H1 (cell line): ENCODE measurements at regions not wholly inside any gene's neighbourhood (a gene's known extent, or its start where the extent isn't known, plus 50 kb on each side); places are given as distances from the start of the nearest gene placed in this dataset.

Experiments
- CTCF ChIA-PET: fragments of 300-600 bp; sonication (Branson Sonifier 250); formaldehyde crosslinking; loops from one replicate; lab custom pipeline; 2021; ENCODE audit not compliant: partially characterized antibody; lab: Charles Lee
- POLR2A ChIA-PET: fragments of 300-600 bp; sonication (Branson Sonifier 250); formaldehyde crosslinking; loops from one replicate; lab custom pipeline; 2021; ENCODE audit warnings: inconsistent platforms; ENCODE audit not compliant: partially characterized antibody; lab: Charles Lee
- DNase-seq, 2 experiments: peaks; one replicate each; pipeline versions ENCODE4 v3.0.0 to v3.0.0-alpha.2; 2010 to 2022; ENCODE audit warnings: low spot score in 2 of 2, low read depth in 1 of 2, mixed read lengths in 1 of 2
- FAIRE-seq: peaks from 2 replicates; lab custom pipeline; 2011; peaks lifted over from hg19 to GRCh38; lab: Jason Lieb, UNC
- H2AFZ ChIP-seq: 2 replicates; pipeline ENCODE4 v1.8.1; 2012; ENCODE audit warnings: low read length, inconsistent platforms
- H2AK5ac ChIP-seq: 2 replicates; pipeline ENCODE4 v1.6.1; 2013; ENCODE audit warnings: low read depth, low read length
- H2BK120ac ChIP-seq: replicated peaks from 2 replicates; pipeline ENCODE3; 2013; ENCODE audit warnings: low read depth, low read length, inconsistent platforms
- H2BK12ac ChIP-seq: 2 replicates; pipeline ENCODE4 v1.6.1; 2013; ENCODE audit warnings: low read depth, low read length
- H2BK15ac ChIP-seq: 2 replicates; pipeline ENCODE4 v1.6.1; 2013; ENCODE audit warnings: low read length
- H2BK20ac ChIP-seq: 2 replicates; pipeline ENCODE4 v1.6.1; 2013; ENCODE audit warnings: low read length
- H2BK5ac ChIP-seq: 2 replicates; pipeline ENCODE4 v1.6.1; 2013; ENCODE audit warnings: low read depth, low read length
- H3K14ac ChIP-seq: 2 replicates; pipeline ENCODE4 v1.6.1; 2013; ENCODE audit warnings: inconsistent platforms; ENCODE audit not compliant: insufficient read length
- H3K18ac ChIP-seq: 2 replicates; pipeline ENCODE4 v1.6.1; 2013; ENCODE audit warnings: low read length; ENCODE audit errors: extremely low read depth
- H3K23ac ChIP-seq: 2 replicates; pipeline ENCODE4 v1.6.1; 2013; ENCODE audit warnings: inconsistent platforms; ENCODE audit not compliant: insufficient read length
- H3K23me2 ChIP-seq: 2 replicates; pipeline ENCODE4 v1.6.1; 2013; ENCODE audit warnings: low read depth, low read length
- H3K27ac ChIP-seq: 2 replicates; pipeline ENCODE4 v1.6.1; 2011; ENCODE audit warnings: low read depth, low read length, inconsistent platforms
- H3K27me3 ChIP-seq, 4 experiments: replicated peaks in 1 of 4; 1 replicate in 1 of 4; 2 replicates in 3 of 4; pipeline versions ENCODE4 v1.6.1 to v1.8.1; 2011 to 2013; ENCODE audit warnings: low read length in 3 of 4, mild to moderate bottlenecking in 3 of 4, inconsistent platforms in 2 of 4, mixed read lengths in 2 of 4, moderate library complexity in 1 of 4; ENCODE audit not compliant: control insufficient read depth in 3 of 4, insufficient read depth in 3 of 4; ENCODE audit errors: extremely low read depth in 1 of 4
- H3K36me3 ChIP-seq, 4 experiments: 2 replicates each; pipeline versions ENCODE4 v1.6.1 to v1.8.1; 2011 to 2013; ENCODE audit warnings: mild to moderate bottlenecking in 4 of 4, low read length in 3 of 4, moderate library complexity in 2 of 4, control low read depth in 1 of 4, inconsistent platforms in 1 of 4; ENCODE audit not compliant: insufficient read depth in 4 of 4, control insufficient read depth in 2 of 4
- H3K4ac ChIP-seq: replicated peaks from 2 replicates; pipeline ENCODE3; 2013; ENCODE audit warnings: low read length, low read depth, mixed read lengths, inconsistent platforms; ENCODE audit not compliant: insufficient read length
- H3K4me1 ChIP-seq, 4 experiments: replicated peaks in 1 of 4; 1 replicate in 1 of 4; 2 replicates in 3 of 4; pipeline versions ENCODE4 v1.6.1 to v1.8.1; 2011 to 2013; ENCODE audit warnings: low read length in 3 of 4, inconsistent platforms in 2 of 4, mixed read lengths in 1 of 4; ENCODE audit not compliant: insufficient read depth in 4 of 4, control insufficient read depth in 3 of 4
- H3K4me2 ChIP-seq, 2 experiments: 2 replicates each; pipeline versions ENCODE4 v1.6.1 to v1.8.1; 2011 to 2013; ENCODE audit warnings: low read depth in 2 of 2, low read length in 2 of 2, control low read depth in 1 of 2, inconsistent platforms in 1 of 2, mild to moderate bottlenecking in 1 of 2; ENCODE audit not compliant: insufficient read depth in 1 of 2
- H3K4me3 ChIP-seq, 4 experiments: fragments of 200-600, 300-600 bp in 1 of 4; sonication (generic), shearing (Covaris generic), sonication (Bioruptor Twin) in 1 of 4; 2 replicates each; pipeline versions ENCODE4 v1.5.1 to v1.8.1; 2011 to 2016; ENCODE audit warnings: low read length in 4 of 4, low read depth in 3 of 4, control low read depth in 2 of 4, inconsistent platforms in 2 of 4, mild to moderate bottlenecking in 2 of 4, mixed read lengths in 1 of 4, moderate library complexity in 1 of 4; ENCODE audit not compliant: insufficient read depth in 2 of 4; ENCODE audit errors: extremely low read depth in 1 of 4
- H3K56ac ChIP-seq: replicated peaks from 2 replicates; pipeline ENCODE3; 2013; ENCODE audit warnings: low read depth, mild to moderate bottlenecking, mixed read lengths, low read length, inconsistent platforms; ENCODE audit not compliant: insufficient read length
- H3K79me1 ChIP-seq: 2 replicates; pipeline ENCODE4 v1.6.1; 2013; ENCODE audit warnings: low read depth, low read length, control low read depth
- H3K79me2 ChIP-seq, 2 experiments: 2 replicates each; pipeline versions ENCODE4 v1.6.1 to v1.8.1; 2012 to 2013; ENCODE audit warnings: low read length in 2 of 2, mild to moderate bottlenecking in 2 of 2, inconsistent platforms in 1 of 2; ENCODE audit not compliant: insufficient read depth in 2 of 2, control insufficient read depth in 1 of 2
- H3K9ac ChIP-seq, 4 experiments: replicated peaks in 1 of 4; 1 replicate in 1 of 4; 2 replicates in 3 of 4; pipeline versions ENCODE4 v1.6.1 to v1.8.1; 2011 to 2013; ENCODE audit warnings: low read depth in 3 of 4, low read length in 3 of 4, control low read depth in 2 of 4, mild to moderate bottlenecking in 2 of 4, moderate library complexity in 2 of 4, inconsistent platforms in 1 of 4; ENCODE audit errors: extremely low read depth in 1 of 4
- H3K9me3 ChIP-seq, 2 experiments: 2 replicates each; pipeline versions ENCODE4 v1.6.1 to v1.8.1; 2012 to 2013; ENCODE audit warnings: mild to moderate bottlenecking in 2 of 2, moderate library complexity in 2 of 2, control low read depth in 1 of 2, inconsistent platforms in 1 of 2, low read depth in 1 of 2, low read length in 1 of 2, mixed read lengths in 1 of 2; ENCODE audit not compliant: insufficient read depth in 2 of 2
- H4K20me1 ChIP-seq, 2 experiments: replicated peaks in 1 of 2; 2 replicates each; pipeline versions ENCODE3 to v1.8.1; 2011 to 2013; ENCODE audit warnings: inconsistent platforms in 2 of 2, low read length in 2 of 2, mild to moderate bottlenecking in 1 of 2; ENCODE audit not compliant: insufficient read depth in 2 of 2, control insufficient read depth in 1 of 2
- H4K5ac ChIP-seq: 2 replicates; pipeline ENCODE4 v1.6.1; 2013; ENCODE audit warnings: low read length, low read depth, mixed read lengths, inconsistent platforms; ENCODE audit not compliant: insufficient read length
- H4K8ac ChIP-seq: 2 replicates; pipeline ENCODE4 v1.8.0; 2013; ENCODE audit warnings: mild to moderate bottlenecking, moderate library complexity, low read length, inconsistent platforms; ENCODE audit not compliant: insufficient read depth; ENCODE audit errors: extremely low read depth
- H4K91ac ChIP-seq: replicated peaks from 2 replicates; pipeline ENCODE3; 2013; ENCODE audit warnings: low read length, mixed read lengths, inconsistent platforms; ENCODE audit not compliant: insufficient read length
- ASH2L ChIP-seq: fragments of 200-600, 300-600 bp; sonication (generic); IDR thresholded peaks from one replicate; pipeline ENCODE4 v1.7.1; 2017; ENCODE audit warnings: low read length
- CEBPB ChIP-seq: IDR thresholded peaks from 2 replicates; pipeline ENCODE4 v1.6.1; 2012; ENCODE audit warnings: low read depth, low read length
- CHD2 ChIP-seq: IDR thresholded peaks from 2 replicates; pipeline ENCODE4 v1.6.1; 2012; ENCODE audit warnings: low read length, improper control_type of control experiment
- EP300 ChIP-seq, 2 experiments: IDR thresholded peaks; 1 replicate in 1 of 2; 2 replicates in 1 of 2; pipeline ENCODE4 v1.6.1; 2011 to 2012; ENCODE audit warnings: low read depth in 2 of 2, low read length in 2 of 2, mild to moderate bottlenecking in 2 of 2, borderline replicate concordance in 1 of 2, inconsistent platforms in 1 of 2, moderate library complexity in 1 of 2
- HDAC6 ChIP-seq: IDR thresholded peaks from one replicate; pipeline ENCODE4 v1.7.1; 2012; ENCODE audit warnings: low read depth, mild to moderate bottlenecking, inconsistent platforms, low read length, moderate library complexity
- KDM5A ChIP-seq: fragments of 200-600 bp; IDR thresholded peaks from 2 replicates; pipeline ENCODE4 v1.7.1; 2012; ENCODE audit warnings: mild to moderate bottlenecking, low read length, inconsistent platforms, mixed read lengths
- MAFK ChIP-seq: IDR thresholded peaks from 2 replicates; pipeline ENCODE4 v1.6.1; 2012; ENCODE audit warnings: low read depth, mild to moderate bottlenecking, improper control_type of control experiment, low read length
- POLR2A ChIP-seq, 2 experiments: IDR thresholded peaks; 1 replicate in 1 of 2; 2 replicates in 1 of 2; pipeline ENCODE4 v1.6.1; 2011; ENCODE audit warnings: low read depth in 2 of 2, low read length in 2 of 2, mild to moderate bottlenecking in 2 of 2; ENCODE audit errors: control extremely low read depth in 1 of 2
- RBBP5 ChIP-seq: IDR thresholded peaks from 2 replicates; pipeline ENCODE4 v1.7.1; 2012; ENCODE audit warnings: low read depth, mild to moderate bottlenecking, inconsistent platforms, low read length, moderate library complexity, borderline replicate concordance
- RFX5 ChIP-seq: IDR thresholded peaks from 2 replicates; pipeline ENCODE4 v1.6.1; 2011; ENCODE audit warnings: low read depth, low read length, improper control_type of control experiment, borderline replicate concordance
- SAP30 ChIP-seq: fragments of 300-600 bp; sonication (generic); IDR thresholded peaks from 2 replicates; pipeline ENCODE4 v1.7.1; 2012; ENCODE audit warnings: low read length, moderate library complexity, mild to moderate bottlenecking, inconsistent platforms; ENCODE audit not compliant: insufficient read depth, insufficient replicate concordance
- SP4 ChIP-seq: IDR thresholded peaks from 2 replicates; pipeline ENCODE4 v1.6.1; 2012; ENCODE audit warnings: low read length, inconsistent platforms
- SRF ChIP-seq: IDR thresholded peaks from 2 replicates; pipeline ENCODE4 v1.6.1; 2011; ENCODE audit warnings: mild to moderate bottlenecking, low read depth, low read length, moderate library complexity
- TAF1 ChIP-seq: IDR thresholded peaks from 2 replicates; pipeline ENCODE4 v1.6.1; 2011; ENCODE audit warnings: mild to moderate bottlenecking, low read depth, low read length
- TCF12 ChIP-seq: IDR thresholded peaks from 2 replicates; pipeline ENCODE4 v1.6.1; 2011; ENCODE audit warnings: low read depth, mild to moderate bottlenecking, low read length
- WGBS, 2 experiments: shearing (Covaris generic) in 1 of 2; methylation state at CpG; one replicate each; pipeline versions ENCODE4 v1.1.6 to v1.1.7; 2013 to 2015; ENCODE audit warnings: low lambda C conversion rate in 2 of 2, mixed read lengths in 2 of 2, inconsistent platforms in 1 of 2, low coverage in 1 of 2, missing lambda C conversion rate in 1 of 2; ENCODE audit not compliant: insufficient replicate concordance in 2 of 2, insufficient coverage in 1 of 2, insufficient read length in 1 of 2; ENCODE audit errors: extremely low coverage in 1 of 2, missing lambda C conversion rate in 1 of 2; 5-methylcytosine and 5-hydroxymethylcytosine counted together

DNA sequence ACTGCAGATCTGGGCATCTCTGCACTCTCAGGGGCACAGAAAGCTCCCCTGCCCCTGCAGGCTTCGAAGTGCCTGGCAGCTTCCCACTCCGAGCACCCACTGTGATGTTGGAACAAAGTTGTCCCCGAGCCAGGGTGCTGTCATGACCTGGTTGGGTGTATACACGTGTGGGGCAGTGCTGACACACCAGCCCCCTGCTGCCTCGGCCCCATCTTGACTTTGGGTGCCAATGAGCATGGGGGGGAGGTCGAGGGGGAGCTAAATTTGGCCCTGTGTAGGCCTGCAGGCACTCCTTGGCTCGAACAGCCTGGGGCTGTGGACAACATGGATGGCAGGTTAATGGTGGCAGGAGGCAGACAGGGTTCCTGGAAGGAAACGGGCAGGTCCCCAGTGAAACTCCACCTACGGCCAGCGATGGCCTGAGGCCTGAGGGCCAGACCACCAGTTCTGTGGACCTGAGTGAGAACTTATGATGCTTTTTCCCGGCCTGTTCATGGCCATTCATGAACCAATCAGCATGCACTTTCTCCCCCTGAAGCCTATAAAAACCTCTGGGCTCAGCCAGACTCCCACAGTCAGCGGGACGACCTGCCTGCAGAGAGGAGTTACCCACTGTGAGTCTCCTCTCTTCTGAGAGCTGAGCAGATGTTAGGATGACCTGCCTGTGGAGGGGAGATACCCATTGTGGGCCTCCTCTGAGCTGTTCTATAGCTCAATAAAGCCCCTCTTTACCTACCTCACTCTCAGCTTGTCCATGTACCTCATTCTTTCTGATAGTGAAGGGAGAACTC, 1029.1 kb upstream of the GBE1 start:
- H3K79me1 ChIP-seq, result no peaks in the 10 kb centered on the region
- H3K23me2 ChIP-seq, result no peaks in the 10 kb centered on the region
- no peak overlapping the region for H4K91ac ChIP-seq
- H2BK15ac ChIP-seq, result no peak overlapping the region
- H2AFZ ChIP-seq, result no peak overlapping the region
- H3K18ac ChIP-seq, result no peak overlapping the region
- no peak overlapping the region for H3K9ac ChIP-seq
- ChIA-PET POLR2A (no interaction called here), CTCF (interaction anchor here (0.8 kb wide), 2 partner anchors 8 to 20 kb away, joined by 3 read pairs; no protein-coding TSS in a partner anchor)
- H2BK5ac ChIP-seq, result no peak overlapping the region
- H3K4ac ChIP-seq, result no peak overlapping the region
- H3K27me3 ChIP-seq, result no peaks in the 10 kb centered on the region
- no peak overlapping the region for H4K5ac ChIP-seq
- no peak overlapping the region for H2BK20ac ChIP-seq
- WGBS, 2 experiments, result 89% methylated on average over 13 of the region's 13 CpGs; no CpG with 5 or more reads in 1 of the 2 experiments
- H3K4me3 ChIP-seq, result no peak overlapping the region
- H4K8ac ChIP-seq, result no peak overlapping the region
- FAIRE-seq (no peak), DNase-seq (no peak)
- no peaks in the 10 kb centered on the region for H3K79me2 ChIP-seq
- H3K14ac ChIP-seq, result no peak overlapping the region
- no peak overlapping the region for H3K23ac ChIP-seq
- no peak overlapping the region for H2AK5ac ChIP-seq
- no peak overlapping the region for H2BK120ac ChIP-seq
- H3K36me3 ChIP-seq, result no peaks in the 10 kb centered on the region
- no peak overlapping the region for H3K56ac ChIP-seq
- H3K4me2 ChIP-seq, result no peak overlapping the region
- H3K9me3 ChIP-seq, result peaks cover 2 to 12% of the 10 kb centered on the region in 2 experiments; a peak in 2 of 4 replicates
- H4K20me1 ChIP-seq, result no peaks in the 10 kb centered on the region
- no peak overlapping the region for H2BK12ac ChIP-seq
- no peaks in the 10 kb centered on the region for H3K4me1 ChIP-seq
- no peak overlapping the region for H3K27ac ChIP-seq
- TF ChIP-seq TCF12 (no peak), POLR2A (IDR thresholded peaks at IDR 0.05; ENCODE audit: control extremely low read depth in 1 of 2, low read depth in 2 of 2, low read length in 2 of 2) (no peak), TAF1 (no peak), SP4 (no peak), HDAC6 (no peak), ASH2L (no peak), CHD2 (no peak), MAFK (no peak), RBBP5 (no peak), EP300 (IDR thresholded peaks at IDR 0.05; ENCODE audit: borderline replicate concordance in 1 of 2, low read depth in 2 of 2, low read length in 2 of 2) (no peak), SRF (no peak), CEBPB (no peak), RFX5 (no peak), SAP30 (no peak), KDM5A (no peak)
